Progenitor cell of endocrine pancreas (in vitro differentiated cells): ENCODE measurements at regions not wholly inside any gene's neighbourhood (a gene's known extent, or its start where the extent isn't known, plus 50 kb on each side); places are given as distances from the start of the nearest gene placed in this dataset.

ENCODE experiments used
- DNase-seq: peaks from one replicate; pipeline ENCODE4 v3.0.0; 2021; ENCODE audit warnings: low spot score; ENCODE audit not compliant: unreplicated experiment
- H3K27ac Mint-ChIP-seq: 2 replicates; pipeline ENCODE4 v1.8.0; 2021; ENCODE audit warnings: mild to moderate bottlenecking, moderate library complexity, mixed read lengths
- H3K27me3 Mint-ChIP-seq: 2 replicates; pipeline ENCODE4 v1.8.0; 2021; ENCODE audit warnings: mixed read lengths
- H3K36me3 Mint-ChIP-seq: 2 replicates; pipeline ENCODE4 v1.8.0; 2022; ENCODE audit warnings: mixed read lengths; ENCODE audit not compliant: insufficient read depth
- H3K4me1 Mint-ChIP-seq: 2 replicates; pipeline ENCODE4 v1.8.0; 2021; ENCODE audit warnings: low read depth, mixed read lengths
- H3K4me3 Mint-ChIP-seq: 2 replicates; pipeline ENCODE4 v1.8.0; 2021; ENCODE audit warnings: low read depth, mild to moderate bottlenecking, moderate library complexity, mixed read lengths
- H3K9me3 Mint-ChIP-seq: 2 replicates; pipeline ENCODE4 v1.8.0; 2021; ENCODE audit warnings: low read depth, mixed read lengths
- TF ChIP-seq, protein P1 (sequence below): fragments of 200-600 bp; sonication (generic); IDR thresholded peaks from one replicate; pipeline ENCODE4 v1.5.0; 2021; ENCODE audit warnings: antibody characterized with exemption, mild to moderate bottlenecking; ENCODE audit not compliant: unreplicated experiment

DNA sequence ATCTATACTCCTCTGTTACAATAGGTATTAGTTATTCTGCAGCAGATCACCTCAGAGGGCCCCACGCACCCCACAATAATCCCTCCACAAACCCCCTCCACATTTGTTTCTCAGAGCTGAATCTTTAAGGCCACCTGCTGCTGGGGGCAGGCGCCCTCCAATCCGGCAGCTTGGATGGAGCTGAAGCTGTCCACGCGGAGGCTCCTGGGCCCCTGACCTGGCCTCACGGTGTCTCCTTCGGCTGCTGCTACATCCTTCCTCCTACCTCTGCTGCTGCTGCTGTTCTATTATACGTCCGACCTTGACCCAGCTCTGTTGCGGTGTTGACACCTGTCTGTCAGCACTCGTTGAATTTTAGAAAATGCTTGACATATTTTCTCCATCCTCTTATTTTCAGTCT lies 430.2 kb upstream of the ZFP42 start:
- Mint-ChIP-seq H3K9me3 (no peaks in the 10 kb centered on the region), H3K36me3 (no peaks in the 10 kb centered on the region), H3K27ac (no peak overlapping the region), H3K4me1 (no peaks in the 10 kb centered on the region), H3K27me3 (no peaks in the 10 kb centered on the region), H3K4me3 (no peak overlapping the region)
- DNase-seq, result no peak
- TF ChIP-seq, protein P1, sequence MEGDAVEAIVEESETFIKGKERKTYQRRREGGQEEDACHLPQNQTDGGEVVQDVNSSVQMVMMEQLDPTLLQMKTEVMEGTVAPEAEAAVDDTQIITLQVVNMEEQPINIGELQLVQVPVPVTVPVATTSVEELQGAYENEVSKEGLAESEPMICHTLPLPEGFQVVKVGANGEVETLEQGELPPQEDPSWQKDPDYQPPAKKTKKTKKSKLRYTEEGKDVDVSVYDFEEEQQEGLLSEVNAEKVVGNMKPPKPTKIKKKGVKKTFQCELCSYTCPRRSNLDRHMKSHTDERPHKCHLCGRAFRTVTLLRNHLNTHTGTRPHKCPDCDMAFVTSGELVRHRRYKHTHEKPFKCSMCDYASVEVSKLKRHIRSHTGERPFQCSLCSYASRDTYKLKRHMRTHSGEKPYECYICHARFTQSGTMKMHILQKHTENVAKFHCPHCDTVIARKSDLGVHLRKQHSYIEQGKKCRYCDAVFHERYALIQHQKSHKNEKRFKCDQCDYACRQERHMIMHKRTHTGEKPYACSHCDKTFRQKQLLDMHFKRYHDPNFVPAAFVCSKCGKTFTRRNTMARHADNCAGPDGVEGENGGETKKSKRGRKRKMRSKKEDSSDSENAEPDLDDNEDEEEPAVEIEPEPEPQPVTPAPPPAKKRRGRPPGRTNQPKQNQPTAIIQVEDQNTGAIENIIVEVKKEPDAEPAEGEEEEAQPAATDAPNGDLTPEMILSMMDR, result no peak

- no peak for DNase-seq
- Mint-ChIP-seq H3K9me3 (peaks cover 4% of the 10 kb centered on the region), H3K27me3 (no peaks in the 10 kb centered on the region), H3K36me3 (no peaks in the 10 kb centered on the region), H3K4me3 (no peak overlapping the region), H3K4me1 (no peaks in the 10 kb centered on the region), H3K27ac (no peak overlapping the region)
- TF ChIP-seq, protein P1, result no peak
These were observed 425.7 kb upstream of the ZFP42 start for GRCh38 chr4:187569871-187570270.

- H3K4me1 Mint-ChIP-seq, result no peaks in the 10 kb centered on the region
- peaks cover 4% of the 10 kb centered on the region for H3K9me3 Mint-ChIP-seq
- no peaks in the 10 kb centered on the region for H3K27me3 Mint-ChIP-seq
- no peak overlapping the region for H3K4me3 Mint-ChIP-seq
- H3K27ac Mint-ChIP-seq, result no peak overlapping the region
- DNase-seq, result no peak
- H3K36me3 Mint-ChIP-seq, result no peaks in the 10 kb centered on the region
- TF ChIP-seq, protein P1, result no peak
These were observed 419.9 kb upstream of the ZFP42 start for GRCh38 chr4:187575706-187576105.

DNA sequence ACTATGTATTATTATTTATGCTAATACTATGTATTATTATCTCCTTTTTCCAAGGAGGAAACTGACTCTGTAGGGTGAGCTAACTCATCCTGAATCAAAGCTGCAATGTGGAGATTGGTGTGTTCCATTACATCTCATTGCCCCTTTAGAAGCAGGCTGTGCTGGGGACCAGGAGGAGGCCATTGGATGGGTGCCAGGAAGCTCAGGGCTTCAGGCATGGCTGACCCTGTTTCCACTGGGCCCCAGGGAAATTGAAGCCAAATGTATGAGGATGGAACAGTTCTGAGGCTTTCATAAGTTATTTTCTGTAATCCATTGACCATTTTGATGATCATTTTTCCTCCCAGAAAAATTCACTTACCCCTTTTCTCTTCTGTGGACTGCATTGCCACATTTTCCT lies 418.8 kb upstream of the ZFP42 start:
- no peak overlapping the region for H3K27ac Mint-ChIP-seq
- no peak for DNase-seq
- H3K9me3 Mint-ChIP-seq, result peaks cover 4% of the 10 kb centered on the region
- no peak overlapping the region for H3K4me3 Mint-ChIP-seq
- H3K4me1 Mint-ChIP-seq, result no peaks in the 10 kb centered on the region
- no peaks in the 10 kb centered on the region for H3K36me3 Mint-ChIP-seq
- no peaks in the 10 kb centered on the region for H3K27me3 Mint-ChIP-seq
- TF ChIP-seq, protein P1, result no peak

- TF ChIP-seq, protein P1, result no peak
- Mint-ChIP-seq H3K4me3 (no peak overlapping the region), H3K9me3 (peaks cover 4% of the 10 kb centered on the region), H3K4me1 (no peaks in the 10 kb centered on the region), H3K27ac (no peak overlapping the region), H3K36me3 (no peaks in the 10 kb centered on the region), H3K27me3 (no peaks in the 10 kb centered on the region)
- DNase-seq, result no peak
These were observed 417.6 kb upstream of the ZFP42 start for GRCh38 chr4:187577941-187578480.
